Activated naive CD4-positive, alpha-beta T cell treated with anti-CD3 and anti-CD28 coated beads for 36 hours (primary cell): ENCODE measurements at regions not wholly inside any gene's neighbourhood (a gene's known extent, or its start where the extent isn't known, plus 50 kb on each side); places are given as distances from the start of the nearest gene placed in this dataset.
A peak's percentile ranks its signal among the peaks of the same experiment; 100 is the strongest.
"Not testable (repeated sequence)": the region's sequence is repeated elsewhere in the genome, so short reads cannot be mapped to it uniquely, and the experiment has no call there.

ENCODE experiments used
- CTCF ChIA-PET: fragments of 350-600 bp; sonication (Branson Sonifier 250); formaldehyde crosslinking; loops from one replicate; lab custom pipeline; 2021; ENCODE audit warnings: antibody characterized with exemption; lab: Charles Lee
- DNase-seq: peaks from one replicate; pipeline ENCODE4 v3.0.0-alpha.2; 2020
- H3K27ac Mint-ChIP-seq: one replicate; pipeline ENCODE4 v1.8.0; 2021; ENCODE audit warnings: mild to moderate bottlenecking, mixed read lengths
- H3K27me3 Mint-ChIP-seq: one replicate; pipeline ENCODE4 v1.8.0; 2021; ENCODE audit warnings: low read depth, mixed read lengths
- H3K36me3 Mint-ChIP-seq: one replicate; pipeline ENCODE4 v1.8.0; 2021; ENCODE audit warnings: low read depth, mixed read lengths
- H3K4me1 Mint-ChIP-seq: one replicate; pipeline ENCODE4 v1.8.0; 2021; ENCODE audit warnings: low read depth, mixed read lengths
- H3K4me3 Mint-ChIP-seq: one replicate; pipeline ENCODE4 v1.8.0; 2021; ENCODE audit warnings: mild to moderate bottlenecking, moderate library complexity, mixed read lengths
- H3K9me3 Mint-ChIP-seq: one replicate; pipeline ENCODE4 v1.8.0; 2021; ENCODE audit warnings: mixed read lengths
- intact Hi-C: fragments of 100-400 bp; cut with micrococcal nuclease; formaldehyde crosslinking; loops from one replicate; pipeline ENCODE4 v1.15.1; 2023

DNA sequence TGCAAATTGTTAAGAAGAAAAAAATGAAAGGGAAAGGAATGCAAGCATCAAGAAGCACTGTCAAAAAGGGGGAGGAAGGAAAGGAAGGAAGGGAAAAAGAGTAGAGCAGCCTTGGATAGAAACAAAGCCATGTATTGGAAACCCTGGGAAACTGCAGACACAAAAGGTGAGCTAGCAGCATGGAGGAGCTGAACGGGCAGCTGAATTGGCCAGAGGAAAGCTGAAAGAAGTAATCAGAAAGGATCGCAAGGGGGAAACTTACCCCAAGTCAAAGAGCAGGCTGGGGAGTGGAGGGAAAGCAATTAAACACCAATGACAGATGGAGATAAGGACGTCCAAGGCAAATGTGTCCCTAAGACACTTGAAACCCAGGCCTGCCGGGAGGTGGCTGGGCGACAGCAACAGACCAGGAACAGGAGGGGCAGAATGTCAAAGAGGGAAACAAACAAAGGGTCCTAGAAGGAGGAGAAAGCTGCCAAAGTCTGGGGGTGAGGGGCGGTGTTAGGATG is 93.8 kb upstream of the SVIL start:
- no peaks in the 10 kb centered on the region for H3K9me3 Mint-ChIP-seq
- H3K4me3 Mint-ChIP-seq: no peak overlapping the region
- H3K27ac Mint-ChIP-seq: no peak overlapping the region
- no peaks in the 10 kb centered on the region for H3K27me3 Mint-ChIP-seq
- peaks cover 67% of the 10 kb centered on the region for H3K4me1 Mint-ChIP-seq
- CTCF ChIA-PET: interaction anchor here (0.6 kb wide), 1 partner anchor 740 kb away, joined by 3 read pairs; no protein-coding TSS in a partner anchor
- H3K36me3 Mint-ChIP-seq: peaks cover 11% of the 10 kb centered on the region
- no peak for DNase-seq
- intact Hi-C loops: no loop called here

DNA sequence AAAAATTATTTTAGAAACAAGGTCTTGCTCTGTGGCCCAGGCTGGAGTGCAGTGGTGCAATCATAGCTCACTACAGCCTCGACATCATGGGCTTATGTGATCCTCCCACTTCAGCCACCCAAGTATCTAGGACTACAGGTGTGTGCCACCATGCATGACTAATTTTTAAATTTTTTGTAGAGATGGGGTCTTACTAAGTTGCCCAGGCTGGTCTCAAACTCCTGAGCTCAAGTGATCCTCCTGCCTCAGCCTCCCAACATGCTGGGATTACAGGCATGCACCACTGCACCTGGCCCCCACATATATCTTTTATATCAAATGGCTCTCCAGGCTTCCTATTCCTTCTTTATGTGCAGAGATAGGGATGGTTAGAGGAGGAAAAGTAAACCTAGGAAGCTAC is 91.2 kb upstream of the SVIL start:
- H3K9me3 Mint-ChIP-seq, DNase-seq, H3K27me3 Mint-ChIP-seq, H3K4me3 Mint-ChIP-seq, intact Hi-C loops, H3K27ac Mint-ChIP-seq, CTCF ChIA-PET: not testable (repeated sequence)
- Mint-ChIP-seq H3K4me1 (peaks cover 47% of the 10 kb centered on the region), H3K36me3 (peaks cover 11% of the 10 kb centered on the region)

DNA sequence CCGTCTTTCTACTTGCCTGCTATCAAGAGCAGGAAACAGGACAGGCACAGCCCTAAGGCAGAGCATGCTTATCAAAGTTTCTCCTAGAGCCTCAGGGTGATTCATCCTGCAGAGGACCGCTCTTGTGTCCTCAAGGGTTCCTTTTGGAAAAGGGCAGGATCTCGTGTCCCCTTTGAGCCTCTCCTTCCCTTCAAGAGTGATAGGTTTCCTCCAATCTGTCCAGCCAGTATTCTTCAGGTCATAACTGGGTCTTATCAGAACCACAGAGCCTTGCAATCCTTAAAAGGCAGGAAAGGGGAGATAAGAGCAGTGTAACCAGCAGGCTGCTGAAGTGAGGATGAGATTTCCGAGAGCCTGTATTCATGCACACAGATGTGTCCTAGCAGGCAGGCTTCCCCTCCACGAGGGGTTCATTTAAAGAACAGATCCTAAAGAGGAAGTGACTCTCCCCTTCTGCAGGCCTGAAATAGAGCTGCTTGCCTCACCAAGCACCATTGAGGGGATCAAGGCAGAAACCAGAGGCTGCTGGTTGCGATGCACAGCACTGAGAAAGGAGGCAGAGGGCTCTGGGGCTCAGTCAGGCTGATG is 90.5 kb upstream of the SVIL start:
- Mint-ChIP-seq H3K36me3 (peaks cover 11% of the 10 kb centered on the region), H3K4me3 (no peak overlapping the region), H3K9me3 (peaks cover 6% of the 10 kb centered on the region), H3K27ac (no peak overlapping the region), H3K4me1 (peaks cover 43% of the 10 kb centered on the region), H3K27me3 (no peaks in the 10 kb centered on the region)
- no peak for DNase-seq
- CTCF ChIA-PET: no interaction called here
- intact Hi-C loops: no loop called here

DNA sequence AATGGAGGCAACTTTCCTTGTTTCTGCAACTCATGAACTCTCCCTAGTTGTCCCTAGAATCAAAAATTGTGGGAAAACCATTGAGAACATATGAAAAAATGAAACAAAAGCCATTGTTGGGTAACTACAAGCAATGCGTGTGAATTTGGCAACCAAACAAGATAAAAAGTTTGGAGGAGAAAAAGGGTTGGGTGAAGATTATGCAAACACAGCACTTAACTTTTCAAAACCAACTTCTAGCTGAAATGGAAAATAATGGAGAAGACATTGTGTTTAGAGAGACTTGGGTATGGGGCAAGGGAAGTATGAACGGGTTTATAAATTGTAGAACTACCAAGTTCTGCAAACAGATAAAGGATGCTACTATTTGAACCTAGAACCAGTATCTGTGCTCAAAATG is 89.0 kb upstream of the SVIL start:
- Mint-ChIP-seq H3K36me3 (peaks cover 14% of the 10 kb centered on the region), H3K4me3 (no peak overlapping the region), H3K4me1 (peaks cover 38% of the 10 kb centered on the region), H3K9me3 (peaks cover 17% of the 10 kb centered on the region), H3K27ac (no peak overlapping the region), H3K27me3 (no peaks in the 10 kb centered on the region)
- CTCF ChIA-PET: interaction anchor here (1.0 kb wide), 1 partner anchor 11 kb away, joined by 5 read pairs; no protein-coding TSS in a partner anchor
- DNase-seq: no peak
- intact Hi-C loops: no loop called here

DNA sequence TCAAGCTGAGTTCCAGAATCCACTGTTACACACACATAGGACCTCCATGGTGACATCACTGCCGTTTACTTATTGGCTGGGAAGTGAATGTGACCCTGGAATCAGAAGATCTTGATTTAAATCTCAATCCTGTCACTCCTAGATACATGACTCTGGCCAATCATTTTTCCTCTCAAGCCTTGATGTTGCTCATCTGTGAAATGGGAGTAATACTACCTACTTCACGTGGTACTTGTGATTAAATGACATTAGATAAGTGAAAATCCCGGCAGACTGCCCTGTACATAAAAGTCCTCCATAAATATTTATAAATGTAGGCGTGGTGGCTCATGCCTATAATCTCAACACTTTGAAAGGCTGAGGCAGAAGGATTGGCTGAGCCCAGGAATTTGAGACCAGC is 88.0 kb upstream of the SVIL start:
- Mint-ChIP-seq H3K4me3 (no peak overlapping the region), H3K4me1 (peaks cover 30% of the 10 kb centered on the region), H3K27ac (no peak overlapping the region), H3K9me3 (peaks cover 20% of the 10 kb centered on the region), H3K27me3 (no peaks in the 10 kb centered on the region), H3K36me3 (peaks cover 11% of the 10 kb centered on the region)
- CTCF ChIA-PET: no interaction called here
- no peak for DNase-seq
- intact Hi-C loops: no loop called here

DNA sequence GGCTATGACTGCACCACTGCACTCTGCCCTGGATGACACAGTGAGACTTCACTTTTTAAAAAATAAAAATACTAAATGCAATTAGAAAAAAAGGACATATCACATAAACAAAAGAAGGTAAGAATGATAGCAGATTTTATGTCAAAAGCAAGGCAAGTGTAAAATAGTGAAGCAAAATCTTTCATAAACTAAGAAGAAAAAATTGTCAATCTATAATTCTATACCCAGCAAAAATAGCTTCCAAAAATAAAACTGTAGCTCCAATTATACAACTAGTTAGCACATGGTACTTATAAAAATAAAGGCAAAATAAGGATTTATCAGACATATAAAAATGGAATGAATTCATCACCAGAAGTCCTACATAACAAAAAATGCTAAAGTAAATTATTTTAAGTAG is 85.4 kb upstream of the SVIL start:
- no peak for DNase-seq
- no peaks in the 10 kb centered on the region for H3K27me3 Mint-ChIP-seq
- H3K4me1 Mint-ChIP-seq: peaks cover 30% of the 10 kb centered on the region
- no peak overlapping the region for H3K4me3 Mint-ChIP-seq
- H3K36me3 Mint-ChIP-seq: peaks cover 11% of the 10 kb centered on the region
- intact Hi-C loops: no loop called here
- peaks cover 20% of the 10 kb centered on the region for H3K9me3 Mint-ChIP-seq
- CTCF ChIA-PET: no interaction called here
- no peak overlapping the region for H3K27ac Mint-ChIP-seq

DNA sequence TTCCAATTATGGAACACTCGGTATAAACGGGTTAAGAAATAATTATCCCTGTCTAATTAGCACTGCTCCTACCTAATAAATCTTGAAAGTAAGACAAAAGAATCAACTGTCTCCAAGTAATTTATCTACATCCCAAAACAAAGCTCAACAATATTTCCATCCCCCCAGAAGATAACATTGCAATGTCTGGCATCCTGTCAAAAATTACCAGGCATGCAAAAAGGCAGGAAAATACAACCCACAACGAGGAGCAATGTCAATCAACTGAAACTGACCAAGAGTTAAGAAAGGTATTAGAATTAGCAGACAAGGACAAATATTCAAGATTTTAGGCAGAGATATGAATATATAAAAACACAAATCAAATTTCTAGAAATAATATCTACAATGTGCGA is 84.5 kb upstream of the SVIL start:
- Mint-ChIP-seq H3K4me3 (no peak overlapping the region), H3K27ac (no peak overlapping the region), H3K36me3 (peaks cover 11% of the 10 kb centered on the region), H3K4me1 (peaks cover 31% of the 10 kb centered on the region), H3K27me3 (no peaks in the 10 kb centered on the region), H3K9me3 (peaks cover 20% of the 10 kb centered on the region)
- no peak for DNase-seq
- intact Hi-C loops: no loop called here
- CTCF ChIA-PET: no interaction called here

DNA sequence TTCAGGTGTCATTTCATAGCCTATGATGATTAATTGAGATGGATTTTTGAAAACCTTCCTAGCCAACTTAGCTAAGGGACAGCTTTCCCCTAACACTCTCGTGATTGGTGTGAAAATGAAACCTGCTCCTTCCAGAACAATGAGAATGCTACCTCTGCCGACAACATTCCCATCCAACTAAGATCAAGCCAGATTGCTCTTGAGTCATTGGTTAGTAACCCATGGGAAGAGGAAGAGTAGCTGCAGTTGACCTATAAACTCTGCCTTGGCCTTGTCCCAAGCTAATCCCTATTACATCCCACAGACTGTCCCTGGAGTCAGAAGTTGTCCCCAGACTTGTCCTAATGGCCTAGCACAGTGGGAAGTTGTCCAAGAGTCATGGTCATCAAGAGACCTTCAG is 80.5 kb upstream of the SVIL start:
- no peak overlapping the region for H3K4me3 Mint-ChIP-seq
- peaks cover 11% of the 10 kb centered on the region for H3K36me3 Mint-ChIP-seq
- peaks cover 15% of the 10 kb centered on the region for H3K9me3 Mint-ChIP-seq
- H3K27me3 Mint-ChIP-seq: no peaks in the 10 kb centered on the region
- H3K27ac Mint-ChIP-seq: no peak overlapping the region
- CTCF ChIA-PET: no interaction called here
- H3K4me1 Mint-ChIP-seq: peaks cover 28% of the 10 kb centered on the region
- intact Hi-C loops: no loop called here
- DNase-seq: no peak

DNA sequence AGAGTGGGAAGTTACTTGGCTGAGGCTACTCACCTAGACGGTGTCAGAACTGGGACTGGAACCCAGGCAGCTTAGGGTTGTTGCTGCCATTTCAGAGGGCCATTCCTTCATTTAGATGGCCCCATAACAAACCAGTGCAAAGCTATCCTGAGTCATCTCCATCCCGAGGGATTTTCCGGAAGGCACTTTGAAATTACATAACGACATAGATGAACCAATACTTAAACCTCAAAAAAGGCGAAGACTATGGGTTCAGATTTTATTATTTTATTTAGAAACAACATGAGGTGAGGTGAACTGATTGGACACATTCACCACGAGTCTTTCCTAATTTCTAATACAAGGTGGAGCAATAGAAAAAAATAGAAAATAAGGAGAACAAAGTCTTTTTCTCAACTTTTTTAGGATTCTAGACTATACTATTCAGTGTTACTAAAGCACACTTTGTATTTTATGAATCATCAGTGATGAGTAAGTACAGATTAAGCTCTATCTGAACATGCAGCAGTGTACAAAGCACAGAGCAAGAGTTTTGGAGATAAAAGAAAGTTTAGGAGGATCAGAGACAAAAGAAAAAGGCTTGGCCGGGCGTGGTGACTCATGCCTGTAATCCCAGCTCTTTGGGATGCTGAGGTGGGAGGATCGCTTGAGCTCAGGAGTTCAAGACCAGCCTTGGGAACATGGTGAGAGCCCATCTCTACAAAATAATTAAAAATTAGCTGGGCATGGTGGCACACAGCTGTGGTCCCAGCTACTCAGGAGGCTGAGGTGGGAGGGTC is 79.5 kb upstream of the SVIL start:
- Mint-ChIP-seq H3K4me3 (no peak overlapping the region), H3K9me3 (peaks cover 8% of the 10 kb centered on the region), H3K36me3 (peaks cover 4% of the 10 kb centered on the region), H3K27me3 (no peaks in the 10 kb centered on the region), H3K4me1 (peaks cover 28% of the 10 kb centered on the region), H3K27ac (no peak overlapping the region)
- intact Hi-C loops: loop anchor here (1.0 kb wide), 1 partner anchor 25 kb away; no protein-coding TSS in a partner anchor
- CTCF ChIA-PET: interaction anchor here (0.7 kb wide), 1 partner anchor 265 kb away, joined by 3 read pairs; no protein-coding TSS in a partner anchor
- DNase-seq: peak; percentile 27

DNA sequence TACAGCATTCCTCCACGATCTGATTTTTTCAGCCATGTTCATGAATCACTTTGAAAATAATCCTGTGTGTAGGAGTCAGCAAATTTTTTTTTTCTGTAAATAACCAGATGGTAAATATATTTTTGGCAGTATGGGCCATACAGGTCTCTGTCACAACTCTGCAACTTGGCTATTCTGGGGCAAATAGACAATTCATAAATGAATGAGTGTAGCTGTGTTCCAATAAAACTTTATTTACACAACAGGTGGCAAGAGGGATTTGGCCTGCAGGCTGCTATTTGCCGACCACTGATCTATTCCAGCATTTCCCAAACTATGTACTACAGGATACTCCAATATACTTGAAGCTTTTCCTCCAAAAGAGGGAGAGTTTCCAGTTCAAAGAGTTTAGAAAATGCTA is 78.7 kb upstream of the SVIL start:
- Mint-ChIP-seq H3K36me3 (peaks cover 3% of the 10 kb centered on the region), H3K4me1 (peaks cover 27% of the 10 kb centered on the region), H3K27me3 (no peaks in the 10 kb centered on the region), H3K9me3 (peaks cover 1% of the 10 kb centered on the region), H3K27ac (no peak overlapping the region), H3K4me3 (no peak overlapping the region)
- CTCF ChIA-PET: no interaction called here
- intact Hi-C loops: no loop called here
- DNase-seq: no peak

DNA sequence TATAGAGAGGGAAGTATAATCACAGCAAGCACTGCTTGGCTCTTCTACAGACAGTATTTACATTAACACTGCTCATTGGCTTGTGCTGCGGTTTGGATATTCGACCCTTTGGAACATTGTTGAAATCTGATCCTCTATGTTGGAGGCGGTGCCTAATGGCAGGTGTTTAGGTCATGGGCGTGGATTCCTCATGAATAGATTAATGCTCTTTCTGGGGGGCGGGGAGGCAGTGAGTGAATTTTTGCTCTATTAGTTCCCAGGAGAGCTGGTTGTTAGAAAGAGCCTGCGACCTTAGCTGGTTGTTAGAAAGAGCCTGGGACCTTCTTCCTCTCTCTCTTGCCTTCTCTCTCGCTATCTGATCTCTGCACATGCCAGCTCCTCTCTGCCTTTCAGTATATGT is 77.3 kb upstream of the SVIL start:
- H3K27ac Mint-ChIP-seq: no peak overlapping the region
- H3K9me3 Mint-ChIP-seq: peaks cover 2% of the 10 kb centered on the region
- peaks cover 27% of the 10 kb centered on the region for H3K4me1 Mint-ChIP-seq
- no peaks in the 10 kb centered on the region for H3K27me3 Mint-ChIP-seq
- H3K36me3 Mint-ChIP-seq: peaks cover 3% of the 10 kb centered on the region
- CTCF ChIA-PET: no interaction called here
- intact Hi-C loops: no loop called here
- H3K4me3 Mint-ChIP-seq: no peak overlapping the region
- no peak for DNase-seq

DNA sequence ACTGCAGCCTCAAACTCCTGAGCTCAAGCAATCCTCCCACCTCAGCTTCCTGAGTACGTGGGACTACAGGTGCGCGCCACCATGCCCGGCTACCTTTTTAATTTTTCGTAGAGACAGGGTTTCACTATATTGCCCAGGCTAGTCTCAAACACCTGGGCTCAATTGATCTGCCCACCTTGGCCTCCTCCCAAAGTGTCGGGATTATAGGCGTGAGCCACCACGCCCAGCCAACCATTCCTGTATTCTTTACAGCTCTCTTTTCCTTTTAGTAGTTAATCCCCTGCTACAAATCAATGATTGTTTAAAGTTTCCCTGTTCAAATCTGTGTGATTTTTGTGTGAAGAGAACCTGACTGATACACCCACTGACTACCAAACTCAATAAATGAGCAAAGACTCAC is 75.4 kb upstream of the SVIL start:
- Mint-ChIP-seq H3K4me1 (peaks cover 18% of the 10 kb centered on the region), H3K27me3 (no peaks in the 10 kb centered on the region), H3K4me3 (no peak overlapping the region), H3K36me3 (peaks cover 3% of the 10 kb centered on the region), H3K9me3 (peaks cover 6% of the 10 kb centered on the region), H3K27ac (no peak overlapping the region)
- DNase-seq: no peak
- intact Hi-C loops: no loop called here
- CTCF ChIA-PET: interaction anchor here (1.3 to 1.4 kb wide), 2 partner anchors 17 to 20 kb away, joined by 4 read pairs; no protein-coding TSS in a partner anchor
